GM23338 (cell line): ENCODE measurements at regions not wholly inside any gene's neighbourhood (a gene's known extent, or its start where the extent isn't known, plus 50 kb on each side); places are given as distances from the start of the nearest gene placed in this dataset.

Experiments used
- ATAC-seq: fragments of 200-7000 bp; cut with Tn5 transposase; 3 replicates; pipeline ENCODE4 v1.9.1; 2020
- DNase-seq: peaks from one replicate; pipeline ENCODE4 v3.0.0-alpha.2; 2015; ENCODE audit warnings: low spot score
- H2AFZ ChIP-seq: fragments of 200-600 bp; sonication (generic); 2 replicates; pipeline ENCODE4 v1.8.0; 2016; ENCODE audit warnings: antibody characterized with exemption, mild to moderate bottlenecking, moderate library complexity
- H3F3A ChIP-seq: fragments of 200-600 bp; sonication (generic); replicated peaks from 2 replicates; pipeline ENCODE4 v1.8.0; 2017; ENCODE audit warnings: antibody characterized with exemption, mixed run types, low read depth
- H3K27ac ChIP-seq: fragments of 200-600 bp; sonication (generic); 2 replicates; pipeline ENCODE4 v1.6.1; 2016; ENCODE audit warnings: low read depth
- H3K27me3 ChIP-seq: fragments of 200-600 bp; sonication (generic); 2 replicates; pipeline ENCODE4 v1.8.0; 2016; ENCODE audit warnings: mild to moderate bottlenecking, mixed run types, moderate library complexity; ENCODE audit not compliant: insufficient read depth
- H3K36me3 ChIP-seq: fragments of 200-600 bp; sonication (generic); 2 replicates; pipeline ENCODE4 v1.8.0; 2016; ENCODE audit warnings: mild to moderate bottlenecking; ENCODE audit not compliant: insufficient read depth
- H3K4me1 ChIP-seq: fragments of 200-600 bp; sonication (generic); 2 replicates; pipeline ENCODE4 v1.8.0; 2016; ENCODE audit warnings: mild to moderate bottlenecking, moderate library complexity; ENCODE audit not compliant: insufficient read depth
- H3K4me2 ChIP-seq: fragments of 200-600 bp; sonication (generic); 2 replicates; pipeline ENCODE4 v1.7.1; 2017; ENCODE audit warnings: mixed run types
- H3K4me3 ChIP-seq: fragments of 200-600 bp; sonication (generic); 2 replicates; pipeline ENCODE4 v1.6.1; 2016; ENCODE audit warnings: mixed run types
- H3K79me2 ChIP-seq: fragments of 200-600 bp; sonication (generic); replicated peaks from 2 replicates; pipeline ENCODE4 v1.8.0; 2017; ENCODE audit warnings: mild to moderate bottlenecking; ENCODE audit not compliant: insufficient read depth
- H3K9me2 ChIP-seq: fragments of 200-600 bp; sonication (generic); 2 replicates; pipeline ENCODE4 v1.8.0; 2017; ENCODE audit not compliant: insufficient read depth
- H4K20me1 ChIP-seq: fragments of 200-600 bp; sonication (generic); replicated peaks from 2 replicates; pipeline ENCODE4 v1.8.0; 2017; ENCODE audit warnings: mild to moderate bottlenecking; ENCODE audit not compliant: insufficient read depth
- H3K27ac Mint-ChIP-seq: 2 replicates; pipeline ENCODE4 v1.8.0; 2020; ENCODE audit warnings: inconsistent platforms, mild to moderate bottlenecking, moderate library complexity, mixed read lengths
- H3K27me3 Mint-ChIP-seq: 3 replicates; pipeline ENCODE4 v1.8.0; 2022; ENCODE audit warnings: low read depth, mild to moderate bottlenecking, moderate library complexity, mixed read lengths, inconsistent platforms; ENCODE audit not compliant: insufficient read depth, poor library complexity
- H3K36me3 Mint-ChIP-seq: 3 replicates; pipeline ENCODE4 v1.8.0; 2021; ENCODE audit warnings: low read depth, mild to moderate bottlenecking, inconsistent platforms, moderate library complexity, mixed read lengths
- H3K4me1 Mint-ChIP-seq: 3 replicates; pipeline ENCODE4 v1.8.0; 2020; ENCODE audit warnings: mild to moderate bottlenecking, inconsistent platforms, mixed read lengths
- H3K4me3 Mint-ChIP-seq: 3 replicates; pipeline ENCODE4 v1.8.0; 2021; ENCODE audit warnings: moderate library complexity, mild to moderate bottlenecking, inconsistent platforms, mixed read lengths
- H3K9me3 Mint-ChIP-seq: 3 replicates; pipeline ENCODE4 v1.8.0; 2020; ENCODE audit warnings: moderate library complexity, mild to moderate bottlenecking, inconsistent platforms, mixed read lengths
- CREB1 ChIP-seq: fragments of 250-450 bp; sonication (Bioruptor Pico); IDR thresholded peaks from 2 replicates; pipeline ENCODE4 v1.5.0; 2020; ENCODE audit warnings: low read depth, mild to moderate bottlenecking, moderate library complexity
- EZH2phosphoT487 ChIP-seq: fragments of 200-600 bp; sonication (generic); IDR thresholded peaks from one replicate; pipeline ENCODE4 v1.8.1; 2018; ENCODE audit warnings: antibody characterized with exemption; ENCODE audit not compliant: unreplicated experiment
- JUNB ChIP-seq: IDR thresholded peaks from one replicate; pipeline ENCODE4 v1.6.1; 2016; ENCODE audit warnings: antibody characterized with exemption; ENCODE audit not compliant: unreplicated experiment
- ZNF331 ChIP-seq: fragments of 250-450 bp; sonication (Bioruptor Pico); IDR thresholded peaks from 2 replicates; pipeline ENCODE4 v1.5.0; 2020; ENCODE audit warnings: low read depth, mild to moderate bottlenecking, moderate library complexity
- TF ChIP-seq, protein P1 (sequence below), 2 experiments: fragments of 200-600 bp in 1 of 2; sonication (generic) in 1 of 2; conservative IDR thresholded peaks; 2 replicates each; pipeline versions ENCODE4 v1.5.1 to v1.6.1; 2016 to 2017; ENCODE audit warnings: antibody characterized with exemption in 2 of 2, low read depth in 2 of 2, mild to moderate bottlenecking in 2 of 2, moderate library complexity in 1 of 2
- TF ChIP-seq, protein P2 (sequence below): IDR thresholded peaks from one replicate; pipeline ENCODE4 v1.6.1; 2018; ENCODE audit warnings: antibody characterized with exemption; ENCODE audit not compliant: unreplicated experiment
- TF ChIP-seq, protein P3 (sequence below): fragments of 250-450 bp; sonication (Bioruptor Pico); IDR thresholded peaks from 2 replicates; pipeline ENCODE4 v1.5.0; 2020; ENCODE audit warnings: mild to moderate bottlenecking, moderate library complexity

DNA sequence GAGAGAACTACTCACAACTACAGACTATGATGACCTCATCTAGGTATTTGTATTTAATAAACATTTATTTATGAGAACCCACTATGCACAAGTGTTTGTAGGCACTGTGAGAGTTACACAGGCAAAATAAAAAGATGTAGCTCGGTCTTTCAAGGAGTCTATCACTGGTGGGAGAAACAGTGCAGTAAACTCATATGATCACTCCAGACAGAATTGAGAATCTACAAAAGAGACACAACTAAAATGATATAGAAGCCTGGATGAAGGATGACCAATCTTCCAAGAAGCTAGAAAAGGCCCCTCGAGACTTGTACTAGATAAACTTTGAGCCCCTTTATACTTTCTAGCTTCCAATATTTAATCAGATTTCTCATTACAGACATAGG lies 70.2 kb upstream of the ZBTB20 start (continued):
- TF ChIP-seq, protein P1, sequence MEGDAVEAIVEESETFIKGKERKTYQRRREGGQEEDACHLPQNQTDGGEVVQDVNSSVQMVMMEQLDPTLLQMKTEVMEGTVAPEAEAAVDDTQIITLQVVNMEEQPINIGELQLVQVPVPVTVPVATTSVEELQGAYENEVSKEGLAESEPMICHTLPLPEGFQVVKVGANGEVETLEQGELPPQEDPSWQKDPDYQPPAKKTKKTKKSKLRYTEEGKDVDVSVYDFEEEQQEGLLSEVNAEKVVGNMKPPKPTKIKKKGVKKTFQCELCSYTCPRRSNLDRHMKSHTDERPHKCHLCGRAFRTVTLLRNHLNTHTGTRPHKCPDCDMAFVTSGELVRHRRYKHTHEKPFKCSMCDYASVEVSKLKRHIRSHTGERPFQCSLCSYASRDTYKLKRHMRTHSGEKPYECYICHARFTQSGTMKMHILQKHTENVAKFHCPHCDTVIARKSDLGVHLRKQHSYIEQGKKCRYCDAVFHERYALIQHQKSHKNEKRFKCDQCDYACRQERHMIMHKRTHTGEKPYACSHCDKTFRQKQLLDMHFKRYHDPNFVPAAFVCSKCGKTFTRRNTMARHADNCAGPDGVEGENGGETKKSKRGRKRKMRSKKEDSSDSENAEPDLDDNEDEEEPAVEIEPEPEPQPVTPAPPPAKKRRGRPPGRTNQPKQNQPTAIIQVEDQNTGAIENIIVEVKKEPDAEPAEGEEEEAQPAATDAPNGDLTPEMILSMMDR (conservative IDR thresholded peaks at IDR 0.05; ENCODE audit: low read depth in 2 of 2) = no peak
- no peak for TF ChIP-seq ZNF331
- TF ChIP-seq, protein P2, sequence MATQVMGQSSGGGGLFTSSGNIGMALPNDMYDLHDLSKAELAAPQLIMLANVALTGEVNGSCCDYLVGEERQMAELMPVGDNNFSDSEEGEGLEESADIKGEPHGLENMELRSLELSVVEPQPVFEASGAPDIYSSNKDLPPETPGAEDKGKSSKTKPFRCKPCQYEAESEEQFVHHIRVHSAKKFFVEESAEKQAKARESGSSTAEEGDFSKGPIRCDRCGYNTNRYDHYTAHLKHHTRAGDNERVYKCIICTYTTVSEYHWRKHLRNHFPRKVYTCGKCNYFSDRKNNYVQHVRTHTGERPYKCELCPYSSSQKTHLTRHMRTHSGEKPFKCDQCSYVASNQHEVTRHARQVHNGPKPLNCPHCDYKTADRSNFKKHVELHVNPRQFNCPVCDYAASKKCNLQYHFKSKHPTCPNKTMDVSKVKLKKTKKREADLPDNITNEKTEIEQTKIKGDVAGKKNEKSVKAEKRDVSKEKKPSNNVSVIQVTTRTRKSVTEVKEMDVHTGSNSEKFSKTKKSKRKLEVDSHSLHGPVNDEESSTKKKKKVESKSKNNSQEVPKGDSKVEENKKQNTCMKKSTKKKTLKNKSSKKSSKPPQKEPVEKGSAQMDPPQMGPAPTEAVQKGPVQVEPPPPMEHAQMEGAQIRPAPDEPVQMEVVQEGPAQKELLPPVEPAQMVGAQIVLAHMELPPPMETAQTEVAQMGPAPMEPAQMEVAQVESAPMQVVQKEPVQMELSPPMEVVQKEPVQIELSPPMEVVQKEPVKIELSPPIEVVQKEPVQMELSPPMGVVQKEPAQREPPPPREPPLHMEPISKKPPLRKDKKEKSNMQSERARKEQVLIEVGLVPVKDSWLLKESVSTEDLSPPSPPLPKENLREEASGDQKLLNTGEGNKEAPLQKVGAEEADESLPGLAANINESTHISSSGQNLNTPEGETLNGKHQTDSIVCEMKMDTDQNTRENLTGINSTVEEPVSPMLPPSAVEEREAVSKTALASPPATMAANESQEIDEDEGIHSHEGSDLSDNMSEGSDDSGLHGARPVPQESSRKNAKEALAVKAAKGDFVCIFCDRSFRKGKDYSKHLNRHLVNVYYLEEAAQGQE = no peak
- TF ChIP-seq JUNB = no peak
- no peak for TF ChIP-seq CREB1
- no peak for TF ChIP-seq EZH2phosphoT487

DNA sequence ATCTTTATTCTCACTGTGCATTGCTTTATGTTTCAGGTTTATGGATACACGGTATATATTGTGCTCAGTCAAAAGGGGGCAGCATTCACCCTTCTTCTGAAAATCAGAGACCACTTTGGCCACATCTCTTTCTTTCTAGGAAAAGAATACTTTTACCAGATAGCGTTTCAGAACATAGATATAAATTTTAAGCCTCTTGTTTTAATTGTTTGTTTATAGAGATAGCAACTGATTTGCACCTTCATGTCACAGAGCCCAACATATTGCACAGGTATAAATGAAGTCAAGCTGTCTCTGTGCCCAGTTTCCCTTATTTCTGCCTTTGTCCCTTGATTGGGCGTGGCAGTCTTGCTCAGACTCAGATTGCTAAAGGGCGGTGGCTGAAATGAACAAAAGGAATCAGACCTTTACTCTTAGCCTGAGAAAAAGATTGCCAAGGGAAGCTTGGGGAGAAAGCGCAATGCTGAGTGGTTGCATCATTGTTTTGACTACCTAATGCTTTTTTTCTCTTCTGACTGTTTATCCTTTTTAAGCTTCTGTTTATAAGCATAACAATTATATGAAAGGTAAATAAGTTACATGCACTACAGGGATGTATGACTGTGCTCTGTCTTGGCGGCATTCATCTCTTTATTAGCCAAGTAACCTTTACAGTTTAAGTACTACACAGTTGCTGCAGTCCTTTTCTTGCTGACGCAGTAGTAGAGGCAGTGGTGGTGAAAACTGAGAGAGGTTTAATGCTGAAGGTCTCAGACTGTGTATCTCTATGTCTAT lies 70.8 kb upstream of the ZBTB20 start:
- Histone ChIP-seq H3K4me1 (peaks cover 11% of the 10 kb centered on the region), H3K27ac (no peak overlapping the region), H3K4me2 (peak overlapping the region; percentile 1; the same call in 1 of the 2 replicates), H3F3A (no peaks in the 10 kb centered on the region), H3K9me2 (no peaks in the 10 kb centered on the region), H3K79me2 (no peaks in the 10 kb centered on the region), H3K4me3 (no peak overlapping the region), H3K27me3 (no peaks in the 10 kb centered on the region), H4K20me1 (no peaks in the 10 kb centered on the region), H3K36me3 (no peaks in the 10 kb centered on the region), H2AFZ (no peak overlapping the region)
- H3K4me1 Mint-ChIP-seq = peaks cover 15% of the 10 kb centered on the region
- no peak overlapping the region for H3K4me3 Mint-ChIP-seq
- no peak overlapping the region for H3K27ac Mint-ChIP-seq
- peaks cover 3% of the 10 kb centered on the region for H3K27me3 Mint-ChIP-seq
- H3K36me3 Mint-ChIP-seq = no peaks in the 10 kb centered on the region
- DNase-seq (peak; percentile 76), ATAC-seq (peak; percentile 83)
- no peaks in the 10 kb centered on the region for H3K9me3 Mint-ChIP-seq
- TF ChIP-seq, protein P3, sequence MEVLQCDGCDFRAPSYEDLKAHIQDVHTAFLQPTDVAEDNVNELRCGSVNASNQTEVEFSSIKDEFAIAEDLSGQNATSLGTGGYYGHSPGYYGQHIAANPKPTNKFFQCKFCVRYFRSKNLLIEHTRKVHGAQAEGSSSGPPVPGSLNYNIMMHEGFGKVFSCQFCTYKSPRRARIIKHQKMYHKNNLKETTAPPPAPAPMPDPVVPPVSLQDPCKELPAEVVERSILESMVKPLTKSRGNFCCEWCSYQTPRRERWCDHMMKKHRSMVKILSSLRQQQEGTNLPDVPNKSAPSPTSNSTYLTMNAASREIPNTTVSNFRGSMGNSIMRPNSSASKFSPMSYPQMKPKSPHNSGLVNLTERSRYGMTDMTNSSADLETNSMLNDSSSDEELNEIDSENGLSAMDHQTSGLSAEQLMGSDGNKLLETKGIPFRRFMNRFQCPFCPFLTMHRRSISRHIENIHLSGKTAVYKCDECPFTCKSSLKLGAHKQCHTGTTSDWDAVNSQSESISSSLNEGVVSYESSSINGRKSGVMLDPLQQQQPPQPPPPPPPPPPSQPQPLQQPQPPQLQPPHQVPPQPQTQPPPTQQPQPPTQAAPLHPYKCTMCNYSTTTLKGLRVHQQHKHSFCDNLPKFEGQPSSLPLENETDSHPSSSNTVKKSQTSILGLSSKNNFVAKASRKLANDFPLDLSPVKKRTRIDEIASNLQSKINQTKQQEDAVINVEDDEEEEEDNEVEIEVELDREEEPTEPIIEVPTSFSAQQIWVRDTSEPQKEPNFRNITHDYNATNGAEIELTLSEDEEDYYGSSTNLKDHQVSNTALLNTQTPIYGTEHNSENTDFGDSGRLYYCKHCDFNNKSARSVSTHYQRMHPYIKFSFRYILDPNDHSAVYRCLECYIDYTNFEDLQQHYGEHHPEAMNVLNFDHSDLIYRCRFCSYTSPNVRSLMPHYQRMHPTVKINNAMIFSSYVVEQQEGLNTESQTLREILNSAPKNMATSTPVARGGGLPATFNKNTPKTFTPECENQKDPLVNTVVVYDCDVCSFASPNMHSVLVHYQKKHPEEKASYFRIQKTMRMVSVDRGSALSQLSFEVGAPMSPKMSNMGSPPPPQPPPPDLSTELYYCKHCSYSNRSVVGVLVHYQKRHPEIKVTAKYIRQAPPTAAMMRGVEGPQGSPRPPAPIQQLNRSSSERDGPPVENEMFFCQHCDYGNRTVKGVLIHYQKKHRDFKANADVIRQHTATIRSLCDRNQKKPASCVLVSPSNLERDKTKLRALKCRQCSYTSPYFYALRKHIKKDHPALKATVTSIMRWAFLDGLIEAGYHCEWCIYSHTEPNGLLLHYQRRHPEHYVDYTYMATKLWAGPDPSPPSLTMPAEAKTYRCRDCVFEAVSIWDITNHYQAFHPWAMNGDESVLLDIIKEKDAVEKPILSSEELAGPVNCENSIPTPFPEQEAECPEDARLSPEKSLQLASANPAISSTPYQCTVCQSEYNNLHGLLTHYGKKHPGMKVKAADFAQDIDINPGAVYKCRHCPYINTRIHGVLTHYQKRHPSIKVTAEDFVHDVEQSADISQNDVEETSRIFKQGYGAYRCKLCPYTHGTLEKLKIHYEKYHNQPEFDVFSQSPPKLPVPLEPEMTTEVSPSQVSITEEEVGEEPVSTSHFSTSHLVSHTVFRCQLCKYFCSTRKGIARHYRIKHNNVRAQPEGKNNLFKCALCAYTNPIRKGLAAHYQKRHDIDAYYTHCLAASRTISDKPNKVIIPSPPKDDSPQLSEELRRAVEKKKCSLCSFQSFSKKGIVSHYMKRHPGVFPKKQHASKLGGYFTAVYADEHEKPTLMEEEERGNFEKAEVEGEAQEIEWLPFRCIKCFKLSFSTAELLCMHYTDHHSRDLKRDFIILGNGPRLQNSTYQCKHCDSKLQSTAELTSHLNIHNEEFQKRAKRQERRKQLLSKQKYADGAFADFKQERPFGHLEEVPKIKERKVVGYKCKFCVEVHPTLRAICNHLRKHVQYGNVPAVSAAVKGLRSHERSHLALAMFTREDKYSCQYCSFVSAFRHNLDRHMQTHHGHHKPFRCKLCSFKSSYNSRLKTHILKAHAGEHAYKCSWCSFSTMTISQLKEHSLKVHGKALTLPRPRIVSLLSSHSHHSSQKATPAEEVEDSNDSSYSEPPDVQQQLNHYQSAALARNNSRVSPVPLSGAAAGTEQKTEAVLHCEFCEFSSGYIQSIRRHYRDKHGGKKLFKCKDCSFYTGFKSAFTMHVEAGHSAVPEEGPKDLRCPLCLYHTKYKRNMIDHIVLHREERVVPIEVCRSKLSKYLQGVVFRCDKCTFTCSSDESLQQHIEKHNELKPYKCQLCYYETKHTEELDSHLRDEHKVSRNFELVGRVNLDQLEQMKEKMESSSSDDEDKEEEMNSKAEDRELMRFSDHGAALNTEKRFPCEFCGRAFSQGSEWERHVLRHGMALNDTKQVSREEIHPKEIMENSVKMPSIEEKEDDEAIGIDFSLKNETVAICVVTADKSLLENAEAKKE = no peak
- TF ChIP-seq, protein P1 (conservative IDR thresholded peaks at IDR 0.05; ENCODE audit: low read depth in 2 of 2) = peak; percentile 75 to 92
